ENCODE measurements at regions not wholly inside any gene's neighbourhood (a gene's known extent, or its start where the extent isn't known, plus 50 kb on each side); places are given as distances from the start of the nearest gene placed in this dataset.

GRCh38 chr13:62119739-62120700 lies 704.4 kb upstream of the PCDH20 start:
- TF ChIP-seq CTCF (IDR thresholded peaks at IDR 0.05) (no peak), POLR2A (IDR thresholded peaks at IDR 0.05) (no peak), EP300 (IDR thresholded peaks at IDR 0.05) (no peak)

Measured in ovary (tissue), 3 donors.